Calu3 (cell line): ENCODE measurements at regions not wholly inside any gene's neighbourhood (a gene's known extent, or its start where the extent isn't known, plus 50 kb on each side); places are given as distances from the start of the nearest gene placed in this dataset.

ENCODE experiments used
- BruUV-seq: library from RNA; stranded (reverse); fragments of 400-500 nt; replicated peaks from 2 replicates; lab custom pipeline; 2021; lab: Mats Ljungman, UMichigan
- CTCF ChIA-PET: fragments of 300-600 bp; sonication (Branson Sonifier 250); formaldehyde crosslinking; loops from one replicate; lab custom pipeline; 2022; ENCODE audit warnings: antibody characterized with exemption; lab: Charles Lee
- DNase-seq: peaks from one replicate; pipeline ENCODE4 v3.0.0; 2022
- H3K27ac Mint-ChIP-seq: one replicate; pipeline ENCODE4 v1.8.0; 2022; ENCODE audit warnings: mixed read lengths; ENCODE audit not compliant: unreplicated experiment
- H3K27me3 Mint-ChIP-seq: one replicate; pipeline ENCODE4 v1.8.0; 2022; ENCODE audit warnings: mixed read lengths; ENCODE audit not compliant: unreplicated experiment
- H3K36me3 Mint-ChIP-seq: one replicate; pipeline ENCODE4 v1.8.0; 2022; ENCODE audit warnings: mild to moderate bottlenecking, moderate library complexity, mixed read lengths; ENCODE audit not compliant: insufficient read depth, unreplicated experiment
- H3K4me1 Mint-ChIP-seq: one replicate; pipeline ENCODE4 v1.8.0; 2022; ENCODE audit warnings: mild to moderate bottlenecking, low read depth, mixed read lengths; ENCODE audit not compliant: unreplicated experiment
- H3K4me3 Mint-ChIP-seq: one replicate; pipeline ENCODE4 v1.8.0; 2022; ENCODE audit warnings: mild to moderate bottlenecking, low read depth, moderate library complexity, mixed read lengths; ENCODE audit not compliant: unreplicated experiment
- H3K9me3 Mint-ChIP-seq: one replicate; pipeline ENCODE4 v1.8.0; 2022; ENCODE audit warnings: low read depth, mixed read lengths; ENCODE audit not compliant: unreplicated experiment
- CTCF ChIP-seq: fragments of 200-600 bp; IDR thresholded peaks from one replicate; pipeline ENCODE4 v1.8.0; 2022; ENCODE audit warnings: antibody characterized with exemption; ENCODE audit not compliant: unreplicated experiment
- intact Hi-C: fragments of 100-400 bp; cut with micrococcal nuclease; formaldehyde crosslinking; loops from one replicate; pipeline ENCODE4 v1.10.0; 2022; ENCODE audit not compliant: unreplicated experiment

- Mint-ChIP-seq H3K27ac (no peak overlapping the region), H3K9me3 (peaks cover 10% of the 10 kb centered on the region), H3K27me3 (no peaks in the 10 kb centered on the region), H3K36me3 (no peaks in the 10 kb centered on the region), H3K4me1 (no peaks in the 10 kb centered on the region), H3K4me3 (no peak overlapping the region)
- intact Hi-C loops: no loop called here
- DNase-seq: no peak
- TF ChIP-seq CTCF: no peak
- CTCF ChIA-PET: no interaction called here
- BruUV-seq: no TSS peak
These were observed 70.7 kb upstream of the TSHZ3 start for GRCh38 chr19:31419871-31420445.

GRCh38 chr19:31421082-31421481, 71.8 kb upstream of the TSHZ3 start:
- no peak for TF ChIP-seq CTCF
- no TSS peak for BruUV-seq
- Mint-ChIP-seq H3K4me3 (no peak overlapping the region), H3K27ac (no peak overlapping the region), H3K4me1 (no peaks in the 10 kb centered on the region), H3K27me3 (no peaks in the 10 kb centered on the region), H3K36me3 (no peaks in the 10 kb centered on the region), H3K9me3 (peaks cover 7% of the 10 kb centered on the region)
- DNase-seq: no peak
- CTCF ChIA-PET: no interaction called here
- intact Hi-C loops: no loop called here

GRCh38 chr19:31421856-31422255, 72.6 kb upstream of the TSHZ3 start:
- Mint-ChIP-seq H3K4me3 (no peak overlapping the region), H3K36me3 (no peaks in the 10 kb centered on the region), H3K27me3 (no peaks in the 10 kb centered on the region), H3K9me3 (peaks cover 7% of the 10 kb centered on the region), H3K4me1 (no peaks in the 10 kb centered on the region), H3K27ac (no peak overlapping the region)
- CTCF ChIA-PET: interaction anchor here (0.5 kb wide), 1 partner anchor 1705 kb away, joined by 3 read pairs; no protein-coding TSS in a partner anchor
- BruUV-seq: no TSS peak
- intact Hi-C loops: no loop called here
- DNase-seq: no peak
- TF ChIP-seq CTCF: no peak

GRCh38 chr19:31423896-31424295, 74.7 kb upstream of the TSHZ3 start:
- no peak overlapping the region for H3K4me3 Mint-ChIP-seq
- no peak for DNase-seq
- H3K27me3 Mint-ChIP-seq: no peaks in the 10 kb centered on the region
- CTCF ChIA-PET: no interaction called here
- no peak overlapping the region for H3K27ac Mint-ChIP-seq
- no peaks in the 10 kb centered on the region for H3K4me1 Mint-ChIP-seq
- H3K9me3 Mint-ChIP-seq: peaks cover 7% of the 10 kb centered on the region
- no peaks in the 10 kb centered on the region for H3K36me3 Mint-ChIP-seq
- intact Hi-C loops: no loop called here
- no TSS peak for BruUV-seq
- no peak for TF ChIP-seq CTCF
